UCSD-AML1 (cell line): ENCODE measurements at regions not wholly inside any gene's neighbourhood (a gene's known extent, or its start where the extent isn't known, plus 50 kb on each side); places are given as distances from the start of the nearest gene placed in this dataset.

ENCODE experiments used
- DNase-seq: peaks from one replicate; lab custom pipeline; 2025; ENCODE audit not compliant: unreplicated experiment; lab: John Stamatoyannopoulos, UW

DNA sequence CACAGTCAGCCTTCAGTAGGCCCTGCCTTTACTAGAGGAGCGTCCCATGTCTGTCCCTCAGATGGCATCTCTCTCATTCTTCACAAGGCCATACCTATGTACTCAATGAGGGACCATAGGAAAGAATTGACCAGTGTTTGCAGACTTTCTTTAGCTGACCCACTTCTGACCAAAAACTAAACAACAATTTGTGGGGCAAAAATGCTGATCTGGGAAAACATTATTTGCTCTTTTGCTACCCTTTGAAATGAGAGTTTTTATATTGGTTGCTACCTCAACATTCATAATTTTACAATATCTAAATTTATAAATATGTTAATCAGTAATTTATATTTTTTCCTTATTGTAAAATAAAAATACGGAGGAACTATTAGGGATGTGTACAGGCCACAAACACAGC lies 539.4 kb upstream of the GJE1 start:
- DNase-seq, result no peak

DNA sequence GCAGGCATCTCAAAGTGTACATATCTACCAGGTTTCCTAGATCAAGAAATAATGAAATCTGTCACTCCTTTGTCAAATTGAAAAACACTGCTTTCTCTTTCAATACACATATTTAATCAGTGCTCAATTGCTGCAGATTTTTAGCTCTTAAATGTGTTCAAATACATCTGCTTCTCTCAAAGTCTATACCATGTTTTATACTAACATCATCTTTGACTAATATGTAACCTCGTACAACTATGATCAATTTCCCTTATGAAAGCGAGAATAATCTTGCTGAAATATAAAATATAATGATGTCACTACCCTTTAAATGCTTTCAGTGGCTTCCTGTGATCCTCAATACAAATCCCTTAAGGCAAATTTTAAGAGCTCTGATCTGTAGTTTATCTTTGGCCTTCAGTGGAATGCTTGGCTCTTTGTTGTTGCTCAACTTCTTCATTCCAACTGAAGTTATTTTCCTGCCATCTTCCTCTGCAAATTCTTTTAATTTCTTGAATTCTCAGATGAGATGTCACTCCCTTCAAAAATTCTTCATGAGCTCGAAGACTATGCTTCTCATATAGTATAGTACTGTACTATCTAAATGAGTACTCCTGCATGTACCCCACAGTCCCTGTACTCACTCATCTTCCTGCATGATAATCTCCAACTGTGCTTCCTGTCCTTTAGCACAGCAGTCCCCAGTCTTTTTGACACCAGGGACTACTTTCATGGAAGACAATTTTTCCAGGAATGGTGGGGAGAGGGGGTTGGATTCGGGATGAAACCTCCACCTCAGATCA lies 545.1 kb upstream of the GJE1 start:
- no peak for DNase-seq

DNA sequence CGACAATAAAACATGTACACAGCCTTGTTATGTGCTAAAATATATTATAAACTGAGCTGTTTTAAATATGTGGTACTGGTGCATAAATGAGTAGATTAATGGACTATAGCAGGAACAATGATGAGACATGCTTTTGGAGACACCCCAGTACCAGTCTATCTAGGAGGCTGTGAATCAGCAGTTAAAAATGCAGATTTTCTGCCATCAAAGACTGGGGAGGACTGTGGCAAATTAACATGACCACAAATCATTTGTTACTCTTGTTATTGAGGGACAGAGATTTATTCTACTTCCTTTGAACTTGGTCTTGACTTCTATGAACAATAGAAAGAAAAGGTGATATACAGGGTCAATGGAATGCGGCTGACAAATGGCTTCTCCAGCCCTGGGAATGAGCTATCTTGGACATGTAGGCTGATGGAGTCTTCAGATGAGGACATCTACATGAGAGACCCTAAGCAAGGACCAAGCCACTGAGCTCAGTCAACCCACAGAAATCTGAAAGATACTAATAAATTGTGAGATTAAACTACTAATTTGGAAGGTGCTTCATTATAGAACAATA lies 551.7 kb upstream of the GJE1 start:
- no peak for DNase-seq

DNA sequence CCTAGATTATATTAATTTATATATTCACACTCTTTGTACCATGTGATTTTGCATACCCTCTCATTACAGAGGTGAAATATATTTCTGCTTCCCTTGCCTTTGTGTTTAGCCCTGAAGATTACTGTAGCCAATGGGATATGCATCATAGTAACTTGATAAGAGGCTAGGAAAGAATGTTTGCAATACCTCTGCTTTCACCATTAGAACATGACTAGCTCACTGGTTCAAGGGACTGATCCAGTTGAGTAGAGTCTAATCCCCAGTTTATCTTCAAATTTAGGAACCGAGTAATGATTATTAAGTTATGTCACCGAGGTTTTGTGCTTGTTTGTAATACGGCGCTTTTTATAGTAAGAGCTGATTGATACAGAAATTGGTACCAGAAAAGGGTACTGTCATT lies 552.6 kb upstream of the GJE1 start:
- DNase-seq, result no peak

DNA sequence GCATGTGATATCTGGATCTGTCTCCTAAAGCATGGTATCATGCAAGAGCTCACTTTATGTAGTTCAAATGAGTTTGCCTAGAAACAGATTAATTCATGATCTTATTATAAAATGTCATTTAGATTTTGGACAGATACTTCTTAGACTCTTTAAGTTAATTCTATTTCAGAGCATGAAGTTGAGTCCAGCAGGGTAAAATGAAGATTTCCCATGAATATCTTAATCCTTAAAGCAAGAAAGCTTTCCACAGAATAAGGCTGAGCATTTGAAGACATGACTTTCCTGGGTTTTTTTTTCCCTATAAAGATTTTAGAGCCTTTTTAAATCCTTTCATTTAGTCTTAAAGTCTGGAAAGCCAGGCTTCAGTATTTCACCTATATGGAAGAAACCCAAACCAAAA lies 556.0 kb upstream of the GJE1 start:
- DNase-seq, result no peak

DNA sequence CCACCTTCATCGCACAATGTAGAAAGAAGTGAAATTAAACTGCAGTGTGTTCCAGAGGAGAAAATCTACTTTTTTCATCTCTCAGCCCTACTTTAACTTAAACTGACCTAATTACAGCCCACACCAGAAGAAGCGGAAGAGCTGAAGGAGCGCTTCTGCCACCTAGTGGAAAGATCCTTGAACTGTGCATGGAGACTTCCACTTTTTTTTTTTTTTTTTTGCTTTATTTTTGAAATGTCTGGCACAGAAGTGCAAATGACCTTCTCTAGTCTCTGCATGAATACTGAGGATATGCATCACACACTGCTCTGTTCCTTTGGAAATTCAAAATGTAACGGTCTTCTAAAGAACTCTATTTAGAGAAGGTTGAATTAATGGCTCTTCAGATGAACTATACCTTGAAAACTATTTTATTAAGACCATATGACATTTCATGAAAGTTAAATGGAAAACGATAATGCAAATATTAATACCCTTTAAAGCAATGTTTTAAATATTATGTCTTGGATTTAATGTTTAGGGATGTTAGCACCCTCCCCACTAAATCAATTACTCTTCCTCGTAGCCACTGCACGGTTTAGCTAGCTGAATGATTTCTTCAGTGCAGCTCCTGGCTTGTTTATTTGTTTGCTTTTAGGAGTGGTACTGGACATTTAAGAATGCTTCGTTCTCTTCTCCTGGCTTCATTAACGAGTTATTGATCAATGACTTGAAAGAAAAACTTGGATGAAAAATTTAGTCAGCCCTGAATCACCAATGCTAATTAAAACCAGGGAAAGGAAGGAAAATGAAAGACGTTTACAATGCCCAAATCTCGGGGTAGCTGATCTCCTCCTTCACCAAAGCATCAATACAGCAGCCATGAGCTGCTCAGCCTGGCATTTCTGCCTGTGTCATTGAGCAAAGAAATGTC lies 569.6 kb upstream of the GJE1 start:
- peak; percentile 55 for DNase-seq

DNA sequence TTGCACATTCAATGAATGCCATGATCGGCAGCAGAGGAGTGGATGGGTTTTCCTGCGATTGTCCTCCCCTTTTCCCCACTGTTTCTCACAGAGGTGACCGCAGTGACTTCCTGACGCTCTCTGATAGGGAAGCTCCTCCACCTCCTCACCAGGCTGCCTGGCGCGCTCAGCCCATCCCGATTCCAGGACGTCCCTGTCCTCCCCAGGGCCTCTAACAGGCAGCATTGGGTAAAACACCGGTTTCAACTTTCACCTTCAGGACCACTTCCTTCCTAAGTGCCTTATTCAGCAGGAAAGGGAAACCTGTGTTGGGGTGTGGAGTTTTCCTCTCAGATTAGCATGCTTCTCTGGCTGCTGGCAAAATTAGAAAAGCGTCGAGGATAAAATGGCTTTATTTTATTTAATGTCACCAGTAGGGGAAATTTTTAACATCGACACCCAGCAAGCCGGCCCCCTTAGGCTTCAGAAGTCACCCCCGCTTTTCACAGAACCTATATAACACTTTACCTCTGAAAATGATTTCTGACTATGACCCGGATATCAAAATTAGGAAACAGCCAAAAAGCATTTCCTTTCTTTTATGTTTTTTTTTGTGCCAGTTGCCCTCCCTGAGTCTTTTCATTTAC lies 570.4 kb upstream of the GJE1 start:
- DNase-seq, result peak; percentile 50

DNA sequence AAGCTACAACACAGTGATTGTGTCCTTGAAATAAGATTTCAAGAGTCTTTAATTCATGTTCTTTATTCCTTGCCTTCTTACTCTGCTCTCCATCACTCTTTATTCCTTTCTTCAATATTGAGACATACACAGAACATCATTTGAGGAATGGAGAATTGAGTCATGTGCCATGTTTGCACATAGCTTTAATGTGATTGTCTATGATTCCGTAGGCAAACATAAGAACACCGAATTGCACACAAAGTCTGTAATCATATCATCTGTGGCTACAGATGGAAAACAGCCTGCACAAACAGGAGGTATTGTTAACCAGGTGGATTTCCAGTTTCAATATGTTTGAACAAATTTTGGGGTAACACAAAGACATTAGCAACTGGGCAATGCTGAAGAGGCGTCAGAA lies 571.6 kb upstream of the GJE1 start:
- DNase-seq, result no peak

DNA sequence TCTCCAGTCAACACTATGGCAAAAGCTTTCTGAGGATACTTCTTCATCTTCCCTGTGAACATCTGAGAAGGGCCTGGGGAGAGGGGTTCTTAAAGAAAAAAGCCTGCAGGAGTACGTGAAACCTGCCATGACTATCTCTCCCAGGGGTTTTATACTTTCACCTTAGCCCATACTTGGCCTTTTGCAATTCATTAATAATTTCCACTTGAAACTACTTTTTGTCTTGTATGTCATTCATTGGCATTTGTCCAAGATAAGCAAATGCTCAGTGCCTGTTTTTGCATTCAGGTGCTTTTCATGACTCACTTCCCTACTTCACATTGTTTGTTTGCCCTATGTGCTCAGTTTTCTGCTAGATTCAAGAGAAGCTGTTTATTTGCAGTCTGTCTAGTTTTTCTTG lies 580.3 kb upstream of the GJE1 start:
- DNase-seq, result no peak

DNA sequence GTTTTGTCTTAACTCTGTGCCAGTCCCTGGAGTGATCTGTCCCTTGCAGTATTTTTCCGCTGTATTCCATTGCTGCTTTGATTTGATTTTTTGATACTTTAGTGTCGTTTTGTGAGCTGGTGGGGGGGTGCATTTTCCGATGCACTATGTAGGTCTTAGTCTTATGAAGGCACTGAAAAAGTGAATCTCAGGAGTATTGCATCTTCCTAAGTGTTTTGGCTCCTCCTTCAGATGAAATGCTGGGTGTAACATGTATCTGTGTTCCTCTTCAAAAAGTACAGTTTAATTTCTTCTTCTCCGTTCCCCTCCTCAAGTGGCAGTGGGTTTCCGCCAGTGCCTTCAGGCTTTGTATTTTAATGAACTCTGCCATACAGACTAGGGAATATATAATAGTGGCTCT lies 580.7 kb upstream of the GJE1 start:
- no peak for DNase-seq

DNA sequence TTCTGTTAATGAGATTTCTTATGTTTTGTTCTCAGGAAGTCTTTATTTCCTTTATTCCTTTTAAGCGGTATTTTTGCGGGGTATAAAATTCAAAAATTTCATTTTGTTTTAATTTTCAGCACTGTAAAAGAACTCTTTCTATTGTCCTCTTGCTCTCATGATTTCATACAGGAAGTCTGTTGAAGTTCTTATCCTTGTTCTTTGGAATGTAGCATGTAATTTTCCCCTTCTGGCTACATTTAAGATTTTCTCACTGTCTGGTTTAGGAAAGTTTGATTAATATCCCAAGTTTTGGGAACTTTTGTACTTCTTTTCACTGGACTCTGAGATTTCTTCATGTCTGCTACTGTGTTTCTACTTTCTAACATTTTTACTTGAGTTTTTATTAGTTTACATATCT lies 581.4 kb upstream of the GJE1 start:
- no peak for DNase-seq

DNA sequence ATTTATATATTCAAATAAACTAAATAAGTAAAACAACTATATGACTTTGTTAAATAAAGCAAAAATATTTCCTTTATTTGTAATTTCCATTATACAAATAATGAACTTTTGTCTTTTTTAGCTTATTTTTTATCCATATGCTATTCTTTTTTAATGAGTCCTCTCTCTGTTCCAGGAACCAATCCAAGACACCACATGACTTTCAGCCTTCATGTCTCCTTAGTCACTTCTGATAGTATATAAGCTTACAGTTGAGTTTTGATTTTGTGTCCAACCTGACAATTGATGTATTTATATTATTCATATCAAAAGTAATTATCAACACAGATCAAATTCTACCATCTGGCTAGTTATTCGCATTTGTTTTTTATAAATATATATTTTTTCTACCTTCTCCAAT lies 582.3 kb upstream of the GJE1 start:
- DNase-seq, result no peak

DNA sequence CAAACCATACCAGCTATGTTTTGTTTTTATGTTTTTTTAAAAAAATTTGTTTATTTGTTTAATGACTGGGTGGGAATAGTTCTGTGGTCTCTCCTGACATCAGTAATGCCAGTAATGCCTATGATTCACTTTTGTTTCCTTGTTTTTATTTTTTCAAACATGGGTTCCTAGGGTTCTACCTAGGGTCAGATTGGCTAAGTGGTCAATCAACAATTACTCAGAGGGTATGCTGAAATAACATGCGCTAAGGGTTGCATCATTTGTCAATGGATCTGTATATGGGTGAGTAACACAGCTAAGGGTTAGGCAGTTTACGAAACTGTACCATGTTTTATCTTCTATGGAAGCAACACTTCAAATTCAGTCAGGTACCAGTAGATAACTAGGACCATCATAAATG lies 583.8 kb upstream of the GJE1 start:
- no peak for DNase-seq

DNA sequence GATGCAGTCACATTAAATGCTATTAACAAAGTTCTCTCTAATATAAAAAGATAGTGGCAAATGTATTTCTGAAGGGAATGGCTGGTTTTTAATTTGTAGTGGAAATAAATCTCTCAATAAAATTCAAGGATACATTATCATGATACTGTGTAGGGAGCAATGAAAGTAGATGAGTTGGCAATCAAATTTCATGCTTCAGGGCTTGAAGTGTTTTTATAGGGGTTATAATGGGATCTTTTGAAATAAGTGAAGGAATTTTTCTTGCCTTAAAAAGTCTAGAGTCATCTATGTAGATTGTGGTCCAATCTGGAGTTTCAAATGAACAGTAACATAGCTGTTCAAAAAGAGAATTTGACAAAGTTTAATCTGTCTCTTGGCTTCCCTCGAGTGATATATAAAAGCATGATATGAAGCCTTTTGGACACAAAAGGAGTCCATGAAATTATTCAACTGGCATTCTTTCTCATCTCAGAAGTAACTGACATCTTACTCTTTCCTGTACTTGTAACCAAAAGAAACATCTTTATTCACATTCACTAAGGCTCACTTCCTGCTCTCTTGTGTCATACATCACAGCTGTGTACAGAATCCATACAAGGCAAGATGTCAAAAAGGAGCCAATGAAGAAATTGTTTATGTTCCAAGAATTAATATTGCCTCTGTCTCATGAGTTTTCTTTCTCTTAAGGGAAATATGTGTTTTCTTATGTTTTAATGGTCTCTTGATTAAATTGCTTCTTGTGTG lies 591.0 kb upstream of the GJE1 start:
- no peak for DNase-seq

DNA sequence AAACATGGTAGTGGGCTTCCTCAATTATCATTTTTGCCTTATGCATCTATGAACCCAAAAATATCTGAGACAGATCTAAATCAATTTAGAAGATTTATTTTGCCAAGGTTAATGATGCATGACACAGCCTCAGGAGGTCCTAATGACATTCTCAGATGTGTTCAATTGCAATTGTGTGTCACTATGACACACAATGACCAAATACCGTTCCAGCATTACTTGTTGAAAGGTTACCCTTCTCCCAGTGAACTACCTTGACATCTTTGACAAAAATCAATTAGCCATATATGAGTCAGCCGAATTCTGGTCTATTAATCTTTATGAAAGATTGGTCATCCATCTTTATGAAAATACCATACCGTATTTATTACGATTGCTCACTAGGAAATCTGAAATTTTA lies 592.5 kb upstream of the GJE1 start:
- DNase-seq, result no peak

DNA sequence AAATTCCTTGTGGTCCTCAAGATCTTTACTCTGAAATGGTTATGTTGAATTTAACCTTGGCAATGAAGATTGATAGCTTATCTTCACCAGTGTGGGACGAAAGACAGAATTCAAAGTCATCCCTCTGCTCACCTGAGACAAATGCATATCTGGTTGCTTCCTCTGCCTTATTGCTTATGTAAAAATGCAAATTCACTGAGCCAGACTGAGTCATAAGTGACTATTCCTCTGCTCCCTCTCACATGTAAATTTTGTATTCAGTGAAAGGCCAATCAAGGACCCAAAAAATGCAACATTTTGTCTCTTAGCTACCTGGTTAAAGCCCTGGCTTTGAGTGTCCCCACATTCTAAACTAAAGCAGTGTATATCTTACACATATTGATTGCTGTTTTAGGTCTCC lies 593.1 kb upstream of the GJE1 start:
- DNase-seq, result no peak

DNA sequence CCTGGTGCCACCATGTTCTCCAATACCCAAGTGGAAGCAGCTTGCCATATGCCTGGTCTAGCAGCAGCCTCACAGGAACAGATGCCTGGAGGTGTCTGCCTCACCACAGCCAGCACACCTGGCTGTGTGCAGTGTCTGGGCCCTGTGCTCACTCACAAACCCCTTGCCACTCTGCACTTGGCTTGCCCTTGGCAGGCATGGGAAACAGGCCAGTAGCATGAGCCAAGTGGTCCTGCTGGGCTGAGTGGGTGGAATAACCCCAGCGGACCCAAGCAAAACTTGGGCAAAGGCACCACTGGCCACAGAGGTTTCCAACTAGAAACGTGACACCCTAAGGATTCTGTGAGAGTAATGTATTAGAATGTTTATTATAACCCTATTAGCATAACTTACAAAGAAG lies 600.5 kb upstream of the GJE1 start:
- DNase-seq, result no peak

DNA sequence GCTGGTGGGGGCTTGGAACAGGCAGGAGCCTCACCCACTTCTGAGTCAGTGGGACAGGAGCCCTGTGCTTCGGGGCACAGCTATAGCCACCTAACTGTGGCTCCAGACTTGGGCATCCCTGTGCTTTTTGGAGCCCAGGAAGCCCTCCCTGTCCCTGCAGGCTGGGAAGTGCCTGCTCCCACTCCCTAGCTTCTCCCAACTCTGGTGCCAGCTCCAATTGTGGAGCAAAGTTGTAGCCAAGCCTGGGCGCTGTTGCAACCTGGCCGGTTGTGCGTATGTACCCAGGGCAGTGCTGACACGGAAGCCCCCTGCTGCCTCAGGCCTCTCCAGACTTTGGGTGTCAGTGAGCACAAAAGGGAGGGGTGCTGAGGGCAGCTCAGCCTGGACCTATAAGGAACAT lies 601.7 kb upstream of the GJE1 start:
- no peak for DNase-seq

DNA sequence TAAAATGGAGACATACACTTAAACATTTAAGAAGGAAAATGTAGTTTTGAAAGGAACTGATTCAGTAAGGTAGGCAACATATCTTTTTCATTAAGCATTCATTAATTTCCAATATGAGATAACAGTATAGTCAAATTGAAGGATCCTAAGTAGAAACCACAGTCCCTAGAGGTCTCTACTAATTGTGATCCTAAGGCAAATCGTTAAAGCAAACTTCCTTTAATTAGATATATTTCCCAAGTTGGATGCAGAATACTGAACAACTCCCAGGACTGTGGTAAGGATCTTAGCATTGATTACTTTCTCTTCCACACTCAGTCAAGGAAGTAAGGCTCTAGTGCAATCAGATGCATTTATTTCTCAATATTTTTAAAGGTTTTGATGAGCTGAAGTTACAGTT lies 604.1 kb upstream of the GJE1 start:
- DNase-seq, result no peak

DNA sequence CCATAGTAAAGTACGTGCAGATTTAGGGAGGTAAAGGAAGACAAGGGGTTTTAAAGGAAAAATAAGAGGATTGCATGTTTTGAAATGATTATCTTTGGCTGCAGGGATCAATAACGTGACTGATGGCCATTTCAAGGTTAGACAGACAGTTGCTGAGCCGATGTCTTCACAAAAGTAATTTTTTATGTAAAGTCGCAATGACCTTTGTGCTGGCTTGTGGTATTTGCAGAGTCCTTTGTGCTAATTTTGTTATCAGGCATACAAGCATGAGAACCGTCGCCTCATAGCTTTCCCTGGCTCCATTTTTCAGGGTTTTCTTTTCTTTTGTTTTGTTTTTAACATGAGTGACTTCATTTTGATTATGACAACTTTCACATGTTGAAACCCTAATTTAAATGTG lies 605.7 kb upstream of the GJE1 start:
- no peak for DNase-seq

DNA sequence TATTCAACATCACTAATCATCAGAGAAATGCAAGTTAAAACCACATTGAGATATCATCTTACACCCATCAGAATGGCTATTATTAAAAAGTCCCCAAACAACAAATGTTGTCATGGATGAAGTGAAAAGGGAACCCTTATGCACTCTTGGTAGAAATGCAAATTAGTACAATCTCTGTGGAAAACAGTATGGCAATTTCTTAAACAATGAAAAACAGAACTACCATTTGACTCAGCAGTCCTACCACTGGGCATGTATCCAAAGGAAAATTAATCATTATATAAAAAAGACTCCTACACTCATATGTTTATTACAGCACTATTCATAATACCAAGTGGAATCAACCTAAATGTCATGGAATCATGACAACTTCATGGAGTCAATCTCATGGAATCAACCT lies 611.3 kb upstream of the GJE1 start:
- no peak for DNase-seq
